ENCODE measurements at regions not wholly inside any gene's neighbourhood (a gene's known extent, or its start where the extent isn't known, plus 50 kb on each side); places are given as distances from the start of the nearest gene placed in this dataset.

GRCh38 chr7:85931919-85932318 lies 711.8 kb upstream of the GRM3 start:
- no peak overlapping the region for H2AFZ ChIP-seq (ENCODE audit: insufficient read depth, low read depth, low read length, poor library complexity, severe bottlenecking)
- no peak overlapping the region for H3K27ac Mint-ChIP-seq
- H3K4me2 ChIP-seq (replicated peaks; ENCODE audit: extremely low read depth, low read length, poor library complexity, severe bottlenecking) = no peak overlapping the region
- H3K27ac ChIP-seq (ENCODE audit: low read depth in 1 of 2, low read length in 2 of 2) = no peak overlapping the region
- no peaks in the 10 kb centered on the region for H3K36me3 Mint-ChIP-seq
- no peaks in the 10 kb centered on the region for H3K27me3 ChIP-seq (ENCODE audit: control insufficient read depth in 2 of 2, insufficient read depth in 2 of 2, low read length in 2 of 2)
- peaks cover 1 to 14% (median 7%) of the 10 kb centered on the region in 7 donors for H3K9me3 Mint-ChIP-seq
- H3K79me2 ChIP-seq (ENCODE audit: insufficient read depth, low read length) = no peaks in the 10 kb centered on the region
- no peak overlapping the region for H3K4me3 ChIP-seq (replicated peaks in 1 of 3; ENCODE audit: low read depth in 2 of 3, low read length in 3 of 3)
- no peak for DNase-seq
- no peak overlapping the region for H3K9ac ChIP-seq (ENCODE audit: insufficient read depth, low read length, poor library complexity, severe bottlenecking)
- H3K4me1 ChIP-seq (ENCODE audit: control insufficient read depth in 1 of 2, insufficient read depth in 2 of 2, low read length in 2 of 2) = no peaks in the 10 kb centered on the region
- no peak for TF ChIP-seq CTCF (IDR thresholded peaks at IDR 0.05)
- H3K27me3 Mint-ChIP-seq (ENCODE audit: low read depth in 3 of 3) = peaks cover 0 to 2% (median 0%) of the 10 kb centered on the region in 3 donors
- no peaks in the 10 kb centered on the region for H4K20me1 ChIP-seq (ENCODE audit: insufficient read depth, low read length)
- 73% methylated on average over 1 of the region's 1 CpG for WGBS (ENCODE audit: insufficient coverage)
- no peaks in the 10 kb centered on the region for H3K4me1 Mint-ChIP-seq
- H3K4me3 Mint-ChIP-seq = no peak overlapping the region
- intact Hi-C loops (cut with micrococcal nuclease) = no loop called here
- peaks cover 7% of the 10 kb centered on the region in 2 donors for H3K9me3 ChIP-seq (replicated peaks in 1 of 2; ENCODE audit: control insufficient read depth in 1 of 2, insufficient read depth in 1 of 2, low read length in 2 of 2)
- no peaks in the 10 kb centered on the region for H3K36me3 ChIP-seq (replicated peaks in 1 of 2; ENCODE audit: control insufficient read depth in 1 of 2, insufficient read depth in 2 of 2, low read length in 2 of 2)

- Histone ChIP-seq H3K9ac (ENCODE audit: insufficient read depth, low read length, poor library complexity, severe bottlenecking) (no peak overlapping the region), H3K4me2 (replicated peaks; ENCODE audit: extremely low read depth, low read length, poor library complexity, severe bottlenecking) (no peak overlapping the region), H3K4me1 (ENCODE audit: control insufficient read depth in 1 of 2, insufficient read depth in 2 of 2, low read length in 2 of 2) (no peaks in the 10 kb centered on the region), H3K79me2 (ENCODE audit: insufficient read depth, low read length) (no peaks in the 10 kb centered on the region), H3K4me3 (replicated peaks in 1 of 3; ENCODE audit: low read depth in 2 of 3, low read length in 3 of 3) (no peak overlapping the region), H3K27ac (ENCODE audit: low read depth in 1 of 2, low read length in 2 of 2) (no peak overlapping the region), H3K9me3 (replicated peaks in 1 of 2; ENCODE audit: control insufficient read depth in 1 of 2, insufficient read depth in 1 of 2, low read length in 2 of 2) (peaks cover 7% of the 10 kb centered on the region in 2 donors), H4K20me1 (ENCODE audit: insufficient read depth, low read length) (no peaks in the 10 kb centered on the region), H3K27me3 (ENCODE audit: control insufficient read depth in 2 of 2, insufficient read depth in 2 of 2, low read length in 2 of 2) (no peaks in the 10 kb centered on the region), H3K36me3 (replicated peaks in 1 of 2; ENCODE audit: control insufficient read depth in 1 of 2, insufficient read depth in 2 of 2, low read length in 2 of 2) (no peaks in the 10 kb centered on the region), H2AFZ (ENCODE audit: insufficient read depth, low read depth, low read length, poor library complexity, severe bottlenecking) (no peak overlapping the region)
- Mint-ChIP-seq H3K36me3 (no peaks in the 10 kb centered on the region), H3K27me3 (ENCODE audit: low read depth in 3 of 3) (peaks cover 0 to 3% (median 0%) of the 10 kb centered on the region in 3 donors), H3K27ac (no peak overlapping the region), H3K4me3 (no peak overlapping the region), H3K4me1 (no peaks in the 10 kb centered on the region), H3K9me3 (peaks cover 1 to 10% (median 4%) of the 10 kb centered on the region in 7 donors)
- intact Hi-C loops (cut with micrococcal nuclease) = no loop called here
- WGBS (ENCODE audit: insufficient coverage) = no CpG with 5 or more reads among the region's 2 CpGs
- no peak for DNase-seq
- no peak for TF ChIP-seq CTCF (IDR thresholded peaks at IDR 0.05)
Observed at GRCh38 chr7:85928500-85928899, 715.2 kb upstream of the GRM3 start.
